Neural progenitor cell (in vitro differentiated cells): ENCODE measurements at regions not wholly inside any gene's neighbourhood (a gene's known extent, or its start where the extent isn't known, plus 50 kb on each side); places are given as distances from the start of the nearest gene placed in this dataset.

Source experiments
- EZH2 ChIP-seq: fragments of 200-600 bp; sonication (generic); IDR thresholded peaks from 2 replicates; pipeline ENCODE4 v1.6.1; 2017; ENCODE audit warnings: antibody characterized with exemption, mild to moderate bottlenecking, moderate library complexity
- EZH2phosphoT487 ChIP-seq: fragments of 200-600 bp; sonication (generic); IDR thresholded peaks from 2 replicates; pipeline ENCODE4 v1.6.1; 2017; ENCODE audit warnings: antibody characterized with exemption
- TF ChIP-seq, protein P1 (sequence below): fragments of 200-600 bp; sonication (generic); IDR thresholded peaks from 2 replicates; pipeline ENCODE4 v1.5.1; 2017; ENCODE audit warnings: antibody characterized with exemption, mild to moderate bottlenecking

DNA sequence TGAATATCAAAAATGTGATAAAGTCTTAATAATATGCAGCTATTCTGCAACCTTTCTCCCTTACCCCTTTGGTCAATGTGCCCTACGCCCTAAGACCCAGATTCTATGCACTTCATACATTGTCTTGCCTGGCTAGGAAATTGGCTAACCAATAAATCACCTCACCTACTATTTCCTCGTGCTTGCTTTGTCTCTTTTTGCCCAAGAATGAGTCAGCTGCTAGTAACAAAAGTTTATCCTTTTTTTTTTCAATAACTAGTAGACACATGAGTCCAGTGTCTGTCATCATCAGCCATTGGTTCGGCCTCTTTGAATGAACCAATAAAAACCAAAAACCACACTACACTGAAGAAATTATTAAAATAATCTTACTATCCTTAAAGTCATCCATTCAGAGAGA is 387.1 kb downstream of the PPP3CA start:
- no peak for TF ChIP-seq EZH2
- TF ChIP-seq, protein P1, sequence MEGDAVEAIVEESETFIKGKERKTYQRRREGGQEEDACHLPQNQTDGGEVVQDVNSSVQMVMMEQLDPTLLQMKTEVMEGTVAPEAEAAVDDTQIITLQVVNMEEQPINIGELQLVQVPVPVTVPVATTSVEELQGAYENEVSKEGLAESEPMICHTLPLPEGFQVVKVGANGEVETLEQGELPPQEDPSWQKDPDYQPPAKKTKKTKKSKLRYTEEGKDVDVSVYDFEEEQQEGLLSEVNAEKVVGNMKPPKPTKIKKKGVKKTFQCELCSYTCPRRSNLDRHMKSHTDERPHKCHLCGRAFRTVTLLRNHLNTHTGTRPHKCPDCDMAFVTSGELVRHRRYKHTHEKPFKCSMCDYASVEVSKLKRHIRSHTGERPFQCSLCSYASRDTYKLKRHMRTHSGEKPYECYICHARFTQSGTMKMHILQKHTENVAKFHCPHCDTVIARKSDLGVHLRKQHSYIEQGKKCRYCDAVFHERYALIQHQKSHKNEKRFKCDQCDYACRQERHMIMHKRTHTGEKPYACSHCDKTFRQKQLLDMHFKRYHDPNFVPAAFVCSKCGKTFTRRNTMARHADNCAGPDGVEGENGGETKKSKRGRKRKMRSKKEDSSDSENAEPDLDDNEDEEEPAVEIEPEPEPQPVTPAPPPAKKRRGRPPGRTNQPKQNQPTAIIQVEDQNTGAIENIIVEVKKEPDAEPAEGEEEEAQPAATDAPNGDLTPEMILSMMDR = no peak
- no peak for TF ChIP-seq EZH2phosphoT487
